GM21737 (cell line): ENCODE measurements at regions not wholly inside any gene's neighbourhood (a gene's known extent, or its start where the extent isn't known, plus 50 kb on each side); places are given as distances from the start of the nearest gene placed in this dataset.
"Not testable (repeated sequence)": the region's sequence is repeated elsewhere in the genome, so short reads cannot be mapped to it uniquely, and the experiment has no call there.

ENCODE experiments used
- ATAC-seq: cut with Tn5 transposase; IDR thresholded peaks from one replicate; pipeline ENCODE4 v1.9.1; 2021; ENCODE audit warnings: mild to moderate bottlenecking, moderate library complexity; ENCODE audit not compliant: unreplicated experiment

DNA sequence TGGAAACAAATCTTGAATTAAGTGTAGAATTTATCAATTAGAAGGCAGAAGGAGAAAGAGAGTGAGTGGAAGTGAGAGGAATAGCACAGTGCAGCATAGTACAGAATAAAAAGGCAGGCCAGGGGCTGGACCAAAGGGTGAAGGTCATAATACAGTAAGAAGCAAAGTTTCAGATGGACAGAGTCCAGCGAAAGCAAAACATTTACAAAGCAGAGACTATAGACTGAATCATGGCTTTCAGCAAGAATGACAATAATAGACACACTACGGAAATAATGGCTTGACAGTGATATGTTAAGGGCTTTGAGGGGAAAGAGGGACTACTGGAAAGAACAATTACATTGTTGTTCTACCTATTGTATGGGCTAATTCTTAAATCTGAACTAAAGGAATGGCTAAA, 249.0 kb upstream of the CHD1 start:
- no peak for ATAC-seq

DNA sequence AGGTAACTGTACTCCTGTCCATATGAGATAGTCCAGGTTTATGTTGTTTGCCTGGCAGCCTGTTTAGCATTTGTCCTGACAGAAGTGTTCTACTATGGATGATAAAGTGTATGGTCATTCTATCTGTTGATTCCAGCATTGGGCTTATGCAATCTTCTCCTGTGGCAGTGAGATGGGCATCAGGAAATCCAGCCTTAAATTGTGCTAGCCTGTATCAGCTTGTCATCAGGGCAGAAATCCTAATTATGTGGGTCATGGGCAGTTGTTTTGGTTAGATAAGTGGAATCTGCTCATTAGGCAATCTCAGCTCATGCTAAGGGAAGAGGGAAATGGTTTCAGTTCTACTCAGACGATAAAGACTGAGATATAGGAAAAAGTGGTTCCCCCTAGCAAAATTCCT, 247.4 kb upstream of the CHD1 start:
- ATAC-seq = no peak

DNA sequence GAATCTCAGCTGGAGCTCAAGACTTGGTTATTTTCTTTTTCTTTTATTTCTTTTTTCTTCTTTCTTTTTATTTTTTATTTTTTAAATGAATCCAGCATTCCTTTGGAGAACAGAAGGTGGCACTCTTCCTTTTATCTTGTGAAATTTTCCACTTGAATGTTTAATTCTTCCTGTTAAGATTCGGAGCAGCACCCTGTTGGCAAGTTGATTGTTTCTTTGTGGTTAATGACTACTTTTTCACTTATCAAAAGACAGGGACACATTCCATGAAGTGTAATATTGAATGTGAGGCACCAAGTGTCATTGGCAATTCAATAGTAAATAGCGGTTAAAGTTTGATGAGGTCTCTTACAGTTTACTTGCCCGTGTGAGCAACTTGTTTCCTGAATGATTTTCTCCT, 240.5 kb upstream of the CHD1 start:
- ATAC-seq = no peak

DNA sequence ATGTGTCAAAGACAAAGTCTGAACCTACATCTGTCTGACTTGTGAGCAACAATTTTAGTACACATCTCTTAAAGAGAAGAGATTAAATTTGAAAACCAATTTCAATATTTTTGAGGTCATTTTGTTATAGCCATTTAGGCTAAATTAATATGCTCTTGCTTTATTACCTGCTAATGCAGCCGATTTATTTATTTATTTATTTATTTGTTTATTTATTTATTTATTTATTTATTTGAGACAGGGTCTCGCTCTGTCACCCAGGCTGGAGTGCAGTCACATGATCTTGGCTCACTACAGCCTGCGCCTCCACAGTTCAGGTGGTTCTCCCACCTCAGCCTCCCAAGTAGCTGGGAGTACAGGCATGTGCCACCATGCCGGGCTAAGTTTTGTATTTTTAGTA, 232.7 kb upstream of the CHD1 start:
- ATAC-seq = not testable (repeated sequence)

DNA sequence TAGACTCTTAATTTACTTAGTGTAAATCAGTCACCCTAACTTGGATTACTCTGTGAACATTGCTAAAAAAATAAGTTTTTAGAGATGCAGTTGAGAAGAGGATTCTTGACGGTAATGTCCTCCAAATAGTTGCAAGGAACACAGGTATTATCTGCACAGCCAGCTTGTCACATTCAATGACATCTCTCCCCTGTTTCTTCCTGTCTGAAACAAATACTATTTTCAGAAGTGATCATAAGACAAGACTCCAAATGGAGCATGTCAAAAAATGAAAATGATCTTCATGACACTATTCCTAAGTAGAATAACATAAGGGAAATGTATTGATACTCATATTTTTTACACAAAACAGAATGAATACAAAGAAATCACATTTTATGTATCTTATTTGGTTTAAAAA, 227.9 kb upstream of the CHD1 start:
- no peak for ATAC-seq

DNA sequence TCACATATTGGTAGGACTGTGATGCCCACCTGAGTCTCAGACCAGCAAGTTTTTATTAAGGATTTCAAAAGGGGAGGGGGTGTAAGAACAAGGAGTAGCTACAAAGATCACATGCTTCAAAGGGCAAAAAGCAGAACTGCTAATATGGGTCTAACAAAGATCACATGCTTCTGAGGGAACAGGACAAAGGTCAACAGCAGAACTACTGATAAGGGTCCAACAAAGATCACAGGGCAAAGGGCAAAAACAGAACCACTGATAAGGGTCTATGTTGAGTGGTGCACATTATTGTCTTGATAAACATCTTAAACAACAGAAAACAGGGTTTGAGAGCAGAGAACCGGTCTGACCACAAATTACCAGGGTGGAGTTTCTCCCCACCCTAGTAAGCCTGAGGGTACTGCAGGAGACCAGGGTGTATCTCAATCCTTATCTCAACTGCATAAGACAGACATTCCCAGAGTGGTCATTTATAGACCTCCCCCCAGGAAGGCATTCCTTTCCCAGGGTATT, 214.5 kb upstream of the CHD1 start:
- not testable (repeated sequence) for ATAC-seq

DNA sequence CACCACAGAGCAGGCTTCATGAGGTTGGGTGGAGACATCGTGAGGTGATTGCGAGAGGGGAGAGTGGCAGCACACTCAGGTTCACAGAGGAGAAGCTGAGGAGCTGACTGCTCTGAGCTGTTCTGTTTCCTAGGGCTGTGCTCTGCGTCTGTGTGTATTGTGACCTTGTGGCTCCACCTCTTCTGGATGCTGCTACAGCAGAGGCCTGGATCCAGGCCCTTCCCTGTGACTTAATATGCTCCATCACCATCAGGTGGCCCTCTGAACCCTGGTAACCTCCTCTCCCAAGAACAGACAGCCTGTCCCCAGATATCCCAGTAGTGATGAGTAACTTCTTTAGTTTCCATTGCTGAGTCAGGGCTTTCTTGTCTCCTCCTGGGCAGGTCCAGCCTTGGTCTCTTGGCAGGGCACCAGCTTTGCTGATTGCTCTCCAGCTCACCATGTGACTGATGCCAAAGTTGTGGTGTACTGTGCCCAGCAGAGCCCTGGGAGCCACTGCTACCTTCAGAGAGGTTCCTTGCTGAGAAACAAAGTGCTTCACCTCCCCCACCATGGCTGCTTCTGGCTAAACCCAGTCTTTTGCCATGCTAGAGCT, 212.8 kb upstream of the CHD1 start:
- no peak for ATAC-seq

DNA sequence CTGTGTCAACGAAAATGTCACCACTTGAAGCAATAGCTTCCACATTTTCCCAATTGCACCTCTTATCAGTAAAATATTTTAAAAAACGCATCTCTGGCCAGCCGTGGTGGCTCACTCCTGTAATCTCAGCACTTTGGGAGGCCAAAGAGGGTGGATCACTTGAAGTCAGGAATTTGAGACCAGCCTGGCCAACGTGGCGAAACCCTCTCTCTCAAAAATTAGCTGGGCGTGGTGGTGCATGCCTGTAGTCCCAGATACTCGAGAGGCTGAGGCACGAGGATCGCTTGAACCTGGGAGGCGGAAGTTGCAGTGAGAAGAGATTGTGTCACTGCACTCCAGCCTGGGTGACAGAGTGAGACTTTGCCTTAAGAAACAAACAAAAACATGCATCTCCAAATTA, 210.1 kb upstream of the CHD1 start:
- ATAC-seq = no peak

DNA sequence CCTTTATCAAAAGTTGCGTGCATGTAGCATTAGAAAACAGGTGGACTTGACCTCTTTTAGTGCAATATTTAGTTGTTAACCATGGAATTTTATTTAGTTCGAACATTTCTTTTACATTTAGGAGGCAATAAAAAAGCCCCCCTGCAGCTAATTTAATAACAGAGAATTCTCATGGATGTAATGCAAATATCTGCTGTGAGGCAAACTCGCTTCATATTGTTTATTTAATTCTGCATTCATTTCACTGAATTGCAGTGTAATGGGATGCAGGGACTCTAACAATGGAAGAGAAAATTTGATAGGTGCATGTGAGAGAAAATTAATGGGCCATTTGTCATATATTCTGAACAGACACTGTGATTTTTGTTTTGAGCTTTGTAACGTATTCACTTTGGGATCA, 205.1 kb upstream of the CHD1 start:
- no peak for ATAC-seq

DNA sequence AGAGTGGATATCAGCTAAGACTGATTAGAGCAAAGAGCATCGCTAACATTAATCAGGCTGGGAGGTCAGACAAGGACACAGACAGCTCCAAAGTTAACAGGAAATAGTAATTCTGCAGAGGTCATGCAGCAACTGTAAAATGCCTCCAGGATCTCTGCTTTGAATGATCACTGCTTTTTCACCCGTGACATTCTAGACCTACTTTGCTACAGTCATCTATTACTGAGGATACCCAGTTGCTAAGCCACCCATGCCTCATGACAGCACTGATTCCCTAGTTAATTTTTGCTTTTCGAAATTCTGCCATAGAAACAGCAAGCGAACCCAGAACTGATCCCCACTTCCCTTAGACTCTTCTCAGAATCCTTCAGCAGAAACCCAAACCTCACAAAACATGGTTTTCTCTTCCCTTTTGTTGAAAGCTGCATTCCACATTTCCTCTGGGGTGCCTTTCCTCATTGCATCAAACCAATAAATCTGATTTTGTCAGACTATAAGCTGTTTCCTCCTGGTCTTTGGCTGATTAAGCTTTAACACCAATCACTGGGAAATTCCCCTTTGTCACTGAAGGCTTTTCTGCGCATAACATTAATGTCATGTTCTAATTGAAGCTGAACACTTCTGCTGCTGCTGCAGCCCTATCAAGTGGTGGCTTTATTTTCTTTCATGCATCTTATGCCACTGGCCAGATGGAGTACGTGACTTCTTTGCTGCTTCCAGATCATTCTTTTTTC, 201.1 kb upstream of the CHD1 start:
- ATAC-seq = no peak

DNA sequence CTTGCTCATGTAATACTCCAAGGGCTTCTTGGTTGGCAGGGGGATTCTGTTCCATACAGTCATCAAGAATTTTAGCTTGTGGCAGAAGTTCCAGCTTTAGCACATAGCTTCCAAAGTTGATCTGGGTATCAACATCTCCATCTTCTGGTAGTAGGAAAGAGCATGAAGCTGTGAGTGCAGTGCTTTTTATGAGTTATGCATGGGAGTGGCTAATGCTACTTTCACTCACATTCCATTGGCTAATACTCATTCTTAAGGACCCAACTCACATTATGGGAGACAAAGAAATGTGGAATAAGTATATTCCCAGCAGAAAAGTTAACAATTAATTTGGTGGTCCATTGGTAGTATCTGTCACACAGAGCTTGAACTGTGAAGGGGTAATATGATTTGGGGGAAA, 194.2 kb upstream of the CHD1 start:
- no peak for ATAC-seq

DNA sequence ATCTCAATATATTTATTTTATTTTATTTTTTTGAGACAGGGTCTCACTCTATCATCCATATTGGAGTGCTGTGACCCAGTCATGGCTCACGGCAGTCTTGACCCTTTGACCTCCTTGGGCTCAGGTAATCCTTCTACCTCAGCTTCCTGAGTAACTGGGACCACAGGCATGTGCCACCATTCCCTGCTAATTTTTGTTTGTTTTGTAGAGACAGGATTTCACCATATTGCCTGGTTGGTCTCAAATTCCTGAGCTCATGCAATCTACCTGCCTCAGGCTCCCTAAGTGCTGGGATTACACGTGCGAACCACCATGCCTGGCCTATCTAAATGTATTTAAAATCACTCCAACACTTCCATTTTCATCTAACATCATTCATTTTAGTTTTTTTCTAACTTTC, 190.5 kb upstream of the CHD1 start:
- no peak for ATAC-seq

DNA sequence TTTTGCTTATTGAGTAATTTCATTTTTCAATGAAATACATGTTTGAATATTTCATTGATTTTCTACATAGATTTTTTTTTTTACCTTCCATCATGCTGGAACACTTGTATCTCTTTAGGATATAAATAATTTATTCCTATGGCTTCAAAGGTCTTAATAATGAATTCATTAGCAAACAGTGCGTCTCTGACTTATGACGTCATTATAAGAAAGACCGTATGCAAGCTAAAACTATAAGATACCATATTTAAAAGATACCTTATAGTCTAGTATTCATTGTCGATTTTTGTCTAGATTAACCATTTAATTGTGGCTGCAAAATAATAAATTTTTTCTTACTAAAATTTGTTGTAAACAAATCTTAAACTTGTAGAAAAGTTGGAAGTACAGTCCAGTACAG, 187.7 kb upstream of the CHD1 start:
- no peak for ATAC-seq

DNA sequence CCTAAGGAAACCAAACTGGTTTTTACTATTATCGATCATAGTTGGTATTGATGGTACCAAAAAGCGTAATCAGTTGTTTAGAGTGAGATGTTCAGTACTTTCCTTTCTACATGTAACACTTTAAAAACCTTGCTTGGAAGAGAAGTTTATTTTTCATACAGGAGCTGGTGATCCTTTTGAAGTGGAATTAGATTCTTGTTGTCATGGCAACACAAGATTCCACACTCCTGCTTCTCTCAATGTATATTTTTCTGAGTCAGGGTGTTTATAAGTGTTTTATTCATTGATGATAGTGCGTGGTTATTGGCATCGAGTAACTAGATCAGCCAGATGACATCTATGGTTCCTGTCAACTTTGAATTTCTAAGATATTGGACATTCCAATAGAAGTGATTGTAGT, 181.1 kb upstream of the CHD1 start:
- ATAC-seq = no peak

DNA sequence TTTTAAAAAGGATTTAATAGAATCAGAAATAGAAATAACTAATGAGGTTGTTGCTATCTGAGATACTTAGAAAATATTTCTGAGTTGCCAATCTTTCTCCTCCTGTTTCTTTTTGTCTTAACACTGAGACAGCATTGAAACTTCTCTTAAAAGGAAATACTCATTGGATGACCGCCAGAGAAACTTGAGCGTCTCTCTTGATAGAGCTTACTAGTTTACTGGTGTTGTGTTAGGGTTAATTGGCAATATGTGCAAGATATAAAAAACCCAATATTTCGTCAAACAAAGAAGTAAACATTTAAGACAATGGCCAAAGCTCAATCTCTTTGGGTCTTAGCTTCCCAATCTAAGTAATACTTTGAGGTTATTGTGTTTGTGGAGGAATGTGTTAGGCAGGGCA, 176.4 kb upstream of the CHD1 start:
- ATAC-seq = no peak

DNA sequence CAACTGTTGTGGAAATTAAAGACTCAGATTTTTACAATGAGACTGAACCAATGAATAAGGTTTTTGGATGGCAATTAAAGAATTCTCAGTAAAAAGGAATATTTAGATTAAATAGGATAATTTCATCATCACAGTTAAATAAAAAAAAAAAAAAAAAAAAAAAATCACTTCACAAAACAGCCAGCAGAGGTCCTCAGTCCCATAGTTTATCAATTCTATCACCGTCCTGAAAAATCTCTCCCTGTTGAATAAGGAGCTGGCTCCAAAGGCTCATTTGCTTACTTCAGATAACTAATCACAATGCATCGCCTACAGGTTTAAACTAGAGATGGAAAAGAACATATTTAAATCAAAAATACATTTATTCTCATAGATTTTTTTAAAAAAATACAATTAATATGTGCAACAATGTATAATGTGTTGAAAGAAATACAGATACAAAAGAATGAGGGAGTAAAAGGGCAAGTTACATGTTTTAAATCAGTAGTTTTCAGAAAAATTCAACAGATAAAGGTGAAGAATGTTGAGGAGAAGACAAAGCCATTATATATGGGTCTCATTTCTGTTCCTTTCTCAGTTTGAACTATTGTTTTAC, 175.8 kb upstream of the CHD1 start:
- ATAC-seq = no peak

DNA sequence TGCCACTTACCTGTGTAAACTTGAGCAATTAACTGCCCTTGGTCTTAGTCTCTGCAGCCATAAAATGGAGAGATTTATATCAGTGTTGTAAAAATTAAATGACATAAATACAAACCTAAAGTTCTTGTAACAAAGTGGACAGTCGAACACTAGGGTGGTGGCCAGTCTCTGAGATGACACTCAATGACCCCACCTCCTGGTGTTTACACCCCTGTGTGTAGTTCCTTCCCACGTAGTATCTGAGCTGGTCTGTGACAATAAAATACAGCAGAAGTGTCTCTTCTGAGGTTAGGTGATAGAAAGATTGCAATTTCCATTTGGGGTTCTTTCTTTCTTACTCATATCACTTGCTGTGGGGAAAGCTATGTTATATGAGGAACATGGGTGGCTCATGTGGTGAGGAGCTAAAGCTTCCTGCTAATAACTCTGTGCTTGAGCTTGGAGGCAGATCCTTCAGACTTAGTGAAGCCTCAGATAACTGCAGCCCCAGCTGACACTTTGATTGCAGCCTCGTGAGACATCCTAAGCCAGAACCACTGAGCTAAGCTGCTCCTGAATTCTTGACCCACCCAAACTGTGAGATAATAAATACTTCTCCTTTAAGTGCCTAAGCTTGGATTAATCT, 173.4 kb upstream of the CHD1 start:
- ATAC-seq = no peak

DNA sequence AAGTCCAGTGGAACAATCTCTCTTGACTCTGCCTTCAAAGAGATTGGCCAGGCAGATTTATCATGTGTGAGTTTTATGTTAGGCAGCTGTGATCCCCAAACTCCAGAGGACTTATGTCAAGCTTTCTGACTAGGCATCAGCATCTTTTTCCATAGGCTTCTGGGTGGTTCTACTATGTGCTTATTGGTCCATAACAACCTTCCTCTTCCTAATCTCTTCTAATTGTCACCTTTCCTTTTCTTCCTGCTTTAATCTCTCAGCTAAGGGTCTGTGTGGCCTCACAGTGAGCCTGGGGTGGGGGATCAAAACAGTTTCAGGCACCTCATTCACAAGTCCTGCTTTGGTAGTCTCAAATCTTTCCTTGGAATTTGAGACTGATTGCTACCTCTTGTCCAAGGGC, 170.9 kb upstream of the CHD1 start:
- ATAC-seq = no peak

DNA sequence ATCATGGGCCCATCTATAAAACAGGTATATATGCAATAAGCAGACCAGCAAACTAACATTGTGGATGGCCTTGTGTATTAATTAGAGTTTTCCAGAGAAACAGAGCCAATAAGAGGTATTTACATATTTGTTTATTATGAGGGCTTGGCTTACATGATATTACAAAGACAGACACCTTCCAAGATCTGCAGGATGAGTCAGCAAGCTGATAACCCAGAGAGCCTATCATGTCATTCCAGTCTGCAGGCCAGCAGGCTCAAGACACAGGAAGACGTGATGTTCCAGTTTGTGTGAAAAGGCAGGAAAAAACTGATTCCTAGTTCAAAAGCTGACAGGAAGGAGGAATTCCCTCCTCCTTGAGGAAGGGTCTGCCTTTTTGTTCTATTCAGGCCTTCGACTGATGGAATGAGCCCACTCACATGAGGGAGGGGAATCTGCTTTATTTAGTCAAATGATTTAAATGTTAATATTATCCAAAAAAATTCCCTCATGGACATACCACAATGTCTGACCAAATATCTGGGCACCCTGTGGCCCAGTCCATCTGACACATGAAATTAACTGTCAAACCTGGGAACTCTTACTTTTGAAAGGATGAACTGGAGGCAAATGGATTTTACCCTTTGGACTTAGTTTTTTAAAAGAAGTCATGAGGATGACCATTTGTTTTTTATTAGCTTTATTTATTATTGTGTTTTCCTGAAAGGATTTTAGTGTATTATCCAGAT, 161.2 kb upstream of the CHD1 start:
- no peak for ATAC-seq

DNA sequence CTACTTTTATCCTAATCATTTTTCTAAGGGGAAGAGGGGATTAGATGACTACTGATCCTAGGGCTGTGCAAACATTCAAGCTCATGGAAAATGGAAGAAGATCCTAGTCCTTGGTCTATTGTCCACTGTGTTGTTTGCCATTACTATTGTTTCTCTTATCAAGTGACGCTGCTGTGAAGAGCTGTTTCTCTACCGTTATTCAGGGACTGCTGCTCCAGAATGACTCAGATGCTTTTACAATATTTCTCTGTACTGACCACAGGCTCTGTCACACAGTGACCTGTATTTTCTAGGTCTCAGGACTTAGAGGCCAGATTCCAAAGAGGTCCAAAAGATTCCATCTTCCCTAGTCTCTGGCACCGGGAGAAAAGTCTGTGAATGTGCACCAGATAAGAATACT, 159.5 kb upstream of the CHD1 start:
- ATAC-seq = no peak

DNA sequence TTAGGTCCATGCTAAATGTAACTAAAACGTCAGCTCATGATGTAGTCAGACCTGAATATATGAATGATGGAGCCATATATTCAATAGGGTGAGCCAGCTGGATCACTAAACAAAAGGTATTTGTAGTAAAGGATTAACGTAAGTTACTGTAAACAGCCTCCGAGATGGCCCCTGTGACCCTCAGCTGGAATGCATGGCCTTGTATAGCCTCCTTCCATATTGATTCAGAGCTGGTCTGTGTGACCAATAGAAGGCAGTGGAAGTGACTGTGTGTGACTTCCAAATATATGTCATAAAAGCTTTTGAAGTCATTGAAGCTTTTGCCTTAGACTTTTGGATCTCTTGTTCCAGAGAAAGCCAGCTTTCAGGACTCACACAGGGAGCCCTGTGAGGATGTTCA, 154.4 kb upstream of the CHD1 start:
- no peak for ATAC-seq
